ENCODE measurements at regions not wholly inside any gene's neighbourhood (a gene's known extent, or its start where the extent isn't known, plus 50 kb on each side); places are given as distances from the start of the nearest gene placed in this dataset.

DNA sequence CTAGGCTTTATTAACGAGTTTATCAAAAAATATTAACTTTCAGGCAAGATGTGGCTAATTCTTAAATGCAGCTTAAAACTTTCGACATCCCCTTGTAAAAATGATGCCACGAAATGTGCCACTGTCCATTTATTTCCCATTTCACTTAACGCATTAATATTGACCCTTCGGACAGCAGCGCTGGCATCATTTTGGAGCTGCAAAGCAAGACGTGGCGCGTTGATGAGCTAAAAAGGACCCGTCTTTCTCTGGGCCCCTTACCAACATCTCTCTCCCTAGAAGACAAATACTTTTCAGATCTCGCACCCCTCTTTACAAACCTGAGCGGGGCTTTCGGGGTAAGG is 367.9 kb downstream of the MTX2 start:
- Histone ChIP-seq H3K9me3 (ENCODE audit: low read depth) (no peaks in the 10 kb centered on the region), H3K36me3 (replicated peaks; ENCODE audit: insufficient read depth, low read depth) (no peaks in the 10 kb centered on the region), H3K4me2 (peak overlapping the region; percentile 98), H3K27me3 (peaks cover 87% of the 10 kb centered on the region), H4K20me1 (ENCODE audit: insufficient read depth, poor library complexity, severe bottlenecking) (no peaks in the 10 kb centered on the region), H3K4me3 (peak overlapping the region; percentile 65), H3K27ac (no peak overlapping the region), H3K79me2 (no peaks in the 10 kb centered on the region), H2AFZ (peak overlapping the region; percentile 85), H3K4me1 (ENCODE audit: insufficient read depth) (peaks cover 7% of the 10 kb centered on the region), H3K9me2 (replicated peaks; ENCODE audit: insufficient read depth) (no peaks in the 10 kb centered on the region)
- no peak for DNase-seq (ENCODE audit: low spot score)
- 27% methylated on average over 13 of the region's 13 CpGs for WGBS (ENCODE audit: low lambda C conversion rate, missing lambda C conversion rate)
- TF ChIP-seq EZH2 (IDR thresholded peaks at IDR 0.05; ENCODE audit: borderline replicate concordance) (no peak), EZH2phosphoT487 (IDR thresholded peaks at IDR 0.05; ENCODE audit: low read depth, severe bottlenecking, unreplicated experiment) (no peak)

DNA sequence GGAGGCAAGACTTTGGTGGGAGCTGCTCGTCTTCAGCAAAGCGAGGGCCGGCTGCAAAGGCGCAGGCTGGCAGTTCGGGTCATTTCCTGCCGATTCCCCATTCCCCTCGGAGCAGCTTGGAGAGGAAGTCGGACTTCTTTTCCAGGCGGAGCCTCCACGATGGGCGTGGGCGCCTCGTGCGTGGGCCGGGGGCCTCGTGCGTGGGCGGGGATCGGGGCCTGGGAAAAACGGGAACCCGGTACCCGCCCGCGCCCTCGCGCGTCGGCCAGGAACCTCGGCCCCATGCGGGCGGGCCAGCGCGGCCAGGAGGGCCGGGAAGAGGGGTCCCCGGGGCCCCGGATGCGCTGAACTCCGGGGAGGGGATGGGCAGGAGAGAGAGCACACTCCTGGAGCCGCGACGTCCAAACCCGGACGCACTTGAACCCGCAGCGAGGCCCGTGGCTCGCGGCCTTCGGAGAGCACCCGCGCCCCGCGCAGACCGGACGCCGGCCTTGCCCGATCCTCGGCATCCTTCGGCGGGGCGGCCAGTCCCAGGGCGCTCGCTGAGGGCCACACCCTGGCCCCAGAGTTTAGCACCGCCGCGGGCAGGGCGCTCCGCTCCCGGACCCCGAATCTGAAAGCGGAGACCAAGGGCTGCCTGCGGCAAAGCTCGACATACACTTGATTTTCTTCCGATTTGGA is 368.4 kb downstream of the MTX2 start:
- Histone ChIP-seq H3K27me3 (peaks cover 87% of the 10 kb centered on the region), H4K20me1 (ENCODE audit: insufficient read depth, poor library complexity, severe bottlenecking) (no peaks in the 10 kb centered on the region), H2AFZ (peak overlapping the region; percentile 85), H3K4me1 (ENCODE audit: insufficient read depth) (peaks cover 7% of the 10 kb centered on the region), H3K27ac (no peak overlapping the region), H3K36me3 (replicated peaks; ENCODE audit: insufficient read depth, low read depth) (no peaks in the 10 kb centered on the region), H3K79me2 (no peaks in the 10 kb centered on the region), H3K4me2 (peak overlapping the region; percentile 98), H3K9me3 (ENCODE audit: low read depth) (no peaks in the 10 kb centered on the region), H3K9me2 (replicated peaks; ENCODE audit: insufficient read depth) (no peaks in the 10 kb centered on the region), H3K4me3 (peak overlapping the region; percentile 65)
- peak; percentile 41 for DNase-seq (ENCODE audit: low spot score)
- 3% methylated on average over 36 of the region's 74 CpGs for WGBS (ENCODE audit: low lambda C conversion rate, missing lambda C conversion rate)
- peak; percentile 18 for TF ChIP-seq EZH2phosphoT487 (IDR thresholded peaks at IDR 0.05; ENCODE audit: low read depth, severe bottlenecking, unreplicated experiment)
- peak; percentile 91 for TF ChIP-seq EZH2 (IDR thresholded peaks at IDR 0.05; ENCODE audit: borderline replicate concordance)
- TF ChIP-seq, protein P1, sequence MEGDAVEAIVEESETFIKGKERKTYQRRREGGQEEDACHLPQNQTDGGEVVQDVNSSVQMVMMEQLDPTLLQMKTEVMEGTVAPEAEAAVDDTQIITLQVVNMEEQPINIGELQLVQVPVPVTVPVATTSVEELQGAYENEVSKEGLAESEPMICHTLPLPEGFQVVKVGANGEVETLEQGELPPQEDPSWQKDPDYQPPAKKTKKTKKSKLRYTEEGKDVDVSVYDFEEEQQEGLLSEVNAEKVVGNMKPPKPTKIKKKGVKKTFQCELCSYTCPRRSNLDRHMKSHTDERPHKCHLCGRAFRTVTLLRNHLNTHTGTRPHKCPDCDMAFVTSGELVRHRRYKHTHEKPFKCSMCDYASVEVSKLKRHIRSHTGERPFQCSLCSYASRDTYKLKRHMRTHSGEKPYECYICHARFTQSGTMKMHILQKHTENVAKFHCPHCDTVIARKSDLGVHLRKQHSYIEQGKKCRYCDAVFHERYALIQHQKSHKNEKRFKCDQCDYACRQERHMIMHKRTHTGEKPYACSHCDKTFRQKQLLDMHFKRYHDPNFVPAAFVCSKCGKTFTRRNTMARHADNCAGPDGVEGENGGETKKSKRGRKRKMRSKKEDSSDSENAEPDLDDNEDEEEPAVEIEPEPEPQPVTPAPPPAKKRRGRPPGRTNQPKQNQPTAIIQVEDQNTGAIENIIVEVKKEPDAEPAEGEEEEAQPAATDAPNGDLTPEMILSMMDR (IDR thresholded peaks at IDR 0.05; ENCODE audit: poor library complexity) = peak; percentile 3

DNA sequence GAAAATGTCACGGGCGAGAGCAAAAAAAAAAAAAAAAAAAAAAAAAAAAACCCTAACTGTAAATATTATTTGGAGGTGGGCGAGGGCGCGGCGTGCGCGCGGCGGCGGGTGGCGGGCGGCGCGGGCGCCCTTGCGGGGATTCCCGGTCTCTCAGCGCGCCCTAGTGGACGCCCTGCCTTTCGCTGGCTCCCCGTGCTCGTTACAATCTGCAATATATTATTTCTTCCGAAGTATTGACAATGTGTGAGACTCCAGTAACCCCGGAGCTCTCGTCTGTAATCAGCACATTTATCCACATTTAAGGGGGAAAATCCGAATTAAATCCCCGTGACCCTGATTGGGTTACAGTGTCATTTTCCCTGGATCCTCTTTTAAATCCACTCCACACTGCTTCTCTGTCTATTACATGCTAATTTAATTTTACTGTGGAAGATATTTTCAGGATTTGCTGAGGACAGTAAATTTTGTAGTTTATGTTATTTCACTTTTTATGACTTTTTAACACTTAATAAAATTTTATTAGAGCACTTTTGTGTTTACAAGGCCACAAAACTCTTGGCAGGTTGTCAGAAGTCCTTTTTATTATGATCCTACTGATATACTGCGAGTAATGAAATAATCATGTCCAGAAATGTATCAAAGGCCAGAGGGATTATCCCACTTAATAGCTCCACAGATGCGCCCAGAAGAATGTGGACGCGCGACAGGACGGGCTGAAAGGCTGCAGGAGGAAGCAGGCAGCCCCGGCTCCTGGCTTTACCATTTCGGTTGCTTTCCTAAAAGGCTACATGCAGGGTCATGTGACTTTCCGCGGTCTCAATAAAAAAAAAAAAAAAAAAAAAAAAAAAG is 369.1 kb downstream of the MTX2 start:
- 8% methylated on average over 39 of the region's 39 CpGs for WGBS (ENCODE audit: low lambda C conversion rate, missing lambda C conversion rate)

More for the DNA sequence above, 369.1 kb downstream of the MTX2 start:
- H4K20me1 ChIP-seq (ENCODE audit: insufficient read depth, poor library complexity, severe bottlenecking) = no peaks in the 10 kb centered on the region
- TF ChIP-seq, protein P1 (IDR thresholded peaks at IDR 0.05; ENCODE audit: poor library complexity) = peak; percentile 76
- TF ChIP-seq EZH2 (IDR thresholded peaks at IDR 0.05; ENCODE audit: borderline replicate concordance) (no peak), EZH2phosphoT487 (IDR thresholded peaks at IDR 0.05; ENCODE audit: low read depth, severe bottlenecking, unreplicated experiment) (peak; percentile 77)
- DNase-seq (ENCODE audit: low spot score) = peak; percentile 84
- H3K27me3 ChIP-seq = peaks cover 88% of the 10 kb centered on the region
- H2AFZ ChIP-seq = peak overlapping the region; percentile 85
- peak overlapping the region; percentile 65 for H3K4me3 ChIP-seq
- no peaks in the 10 kb centered on the region for H3K9me3 ChIP-seq (ENCODE audit: low read depth)
- H3K4me1 ChIP-seq (ENCODE audit: insufficient read depth) = peaks cover 7% of the 10 kb centered on the region
- no peak overlapping the region for H3K27ac ChIP-seq
- H3K36me3 ChIP-seq (replicated peaks; ENCODE audit: insufficient read depth, low read depth) = no peaks in the 10 kb centered on the region
- H3K4me2 ChIP-seq = peak overlapping the region; percentile 98
- H3K9me2 ChIP-seq (replicated peaks; ENCODE audit: insufficient read depth) = no peaks in the 10 kb centered on the region
- no peaks in the 10 kb centered on the region for H3K79me2 ChIP-seq
